ENCODE measurements at regions not wholly inside any gene's neighbourhood (a gene's known extent, or its start where the extent isn't known, plus 50 kb on each side); places are given as distances from the start of the nearest gene placed in this dataset.

DNA sequence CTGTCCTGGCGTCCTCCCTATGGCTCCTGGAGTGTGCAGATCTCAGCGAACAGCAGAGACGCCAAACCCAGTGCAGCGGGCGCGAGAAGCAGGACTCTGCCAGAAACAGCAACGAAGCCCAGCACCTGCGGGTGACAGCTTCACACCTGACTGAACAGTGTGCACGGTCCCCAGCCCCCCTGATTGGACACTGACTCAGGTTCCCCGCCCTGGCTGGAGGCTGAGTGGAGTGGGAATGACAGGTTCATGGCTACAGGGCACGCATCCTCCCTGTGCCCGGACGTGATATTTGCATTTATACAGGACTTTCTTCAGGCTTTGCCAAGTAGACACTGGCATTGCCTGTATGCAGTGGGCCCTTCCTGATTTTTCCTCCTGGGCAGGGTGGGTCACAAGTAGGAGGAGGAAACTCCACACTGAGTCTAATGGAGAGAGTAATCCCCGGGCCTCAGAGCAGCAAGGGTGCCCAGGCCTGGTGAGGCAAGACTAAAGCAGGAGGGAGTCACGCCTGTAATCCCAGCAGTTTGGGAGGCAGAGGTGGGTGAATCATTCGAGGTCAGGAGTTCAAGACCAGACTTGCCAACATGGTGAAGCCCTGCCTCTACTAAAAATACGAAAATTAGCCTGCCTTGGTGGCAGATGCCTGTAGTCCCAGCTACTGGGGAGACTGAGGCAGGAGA is 71.6 kb downstream of the ASCL4 start:
- peak overlapping the region; percentile 94; the same call in 1 of the 2 replicates for H3K4me2 ChIP-seq
- H3F3A ChIP-seq (replicated peaks; ENCODE audit: low read depth) = no peaks in the 10 kb centered on the region
- no peak overlapping the region for H3K27ac Mint-ChIP-seq
- H3K4me1 Mint-ChIP-seq = peaks cover 2% of the 10 kb centered on the region; the same call in 1 of the 3 replicates
- no peak overlapping the region; the same call in 1 of the 2 replicates for H2AFZ ChIP-seq
- H3K27ac ChIP-seq (ENCODE audit: low read depth) = no peak overlapping the region
- TF ChIP-seq ZNF331 (CRISPR knock-in tag; IDR thresholded peaks at IDR 0.05; ENCODE audit: low read depth) (no peak), NANOG (IDR thresholded peaks at IDR 0.05; ENCODE audit: borderline replicate concordance) (no peak), EZH2phosphoT487 (IDR thresholded peaks at IDR 0.05; ENCODE audit: unreplicated experiment) (no peak), EZH2 (IDR thresholded peaks at IDR 0.05; ENCODE audit: low read depth, unreplicated experiment) (no peak), STAT1 (IDR thresholded peaks at IDR 0.05; ENCODE audit: unreplicated experiment) (no peak)
- TF ChIP-seq, protein P1, sequence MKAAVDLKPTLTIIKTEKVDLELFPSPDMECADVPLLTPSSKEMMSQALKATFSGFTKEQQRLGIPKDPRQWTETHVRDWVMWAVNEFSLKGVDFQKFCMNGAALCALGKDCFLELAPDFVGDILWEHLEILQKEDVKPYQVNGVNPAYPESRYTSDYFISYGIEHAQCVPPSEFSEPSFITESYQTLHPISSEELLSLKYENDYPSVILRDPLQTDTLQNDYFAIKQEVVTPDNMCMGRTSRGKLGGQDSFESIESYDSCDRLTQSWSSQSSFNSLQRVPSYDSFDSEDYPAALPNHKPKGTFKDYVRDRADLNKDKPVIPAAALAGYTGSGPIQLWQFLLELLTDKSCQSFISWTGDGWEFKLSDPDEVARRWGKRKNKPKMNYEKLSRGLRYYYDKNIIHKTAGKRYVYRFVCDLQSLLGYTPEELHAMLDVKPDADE (IDR thresholded peaks at IDR 0.05) = no peak
- TF ChIP-seq, protein P2, sequence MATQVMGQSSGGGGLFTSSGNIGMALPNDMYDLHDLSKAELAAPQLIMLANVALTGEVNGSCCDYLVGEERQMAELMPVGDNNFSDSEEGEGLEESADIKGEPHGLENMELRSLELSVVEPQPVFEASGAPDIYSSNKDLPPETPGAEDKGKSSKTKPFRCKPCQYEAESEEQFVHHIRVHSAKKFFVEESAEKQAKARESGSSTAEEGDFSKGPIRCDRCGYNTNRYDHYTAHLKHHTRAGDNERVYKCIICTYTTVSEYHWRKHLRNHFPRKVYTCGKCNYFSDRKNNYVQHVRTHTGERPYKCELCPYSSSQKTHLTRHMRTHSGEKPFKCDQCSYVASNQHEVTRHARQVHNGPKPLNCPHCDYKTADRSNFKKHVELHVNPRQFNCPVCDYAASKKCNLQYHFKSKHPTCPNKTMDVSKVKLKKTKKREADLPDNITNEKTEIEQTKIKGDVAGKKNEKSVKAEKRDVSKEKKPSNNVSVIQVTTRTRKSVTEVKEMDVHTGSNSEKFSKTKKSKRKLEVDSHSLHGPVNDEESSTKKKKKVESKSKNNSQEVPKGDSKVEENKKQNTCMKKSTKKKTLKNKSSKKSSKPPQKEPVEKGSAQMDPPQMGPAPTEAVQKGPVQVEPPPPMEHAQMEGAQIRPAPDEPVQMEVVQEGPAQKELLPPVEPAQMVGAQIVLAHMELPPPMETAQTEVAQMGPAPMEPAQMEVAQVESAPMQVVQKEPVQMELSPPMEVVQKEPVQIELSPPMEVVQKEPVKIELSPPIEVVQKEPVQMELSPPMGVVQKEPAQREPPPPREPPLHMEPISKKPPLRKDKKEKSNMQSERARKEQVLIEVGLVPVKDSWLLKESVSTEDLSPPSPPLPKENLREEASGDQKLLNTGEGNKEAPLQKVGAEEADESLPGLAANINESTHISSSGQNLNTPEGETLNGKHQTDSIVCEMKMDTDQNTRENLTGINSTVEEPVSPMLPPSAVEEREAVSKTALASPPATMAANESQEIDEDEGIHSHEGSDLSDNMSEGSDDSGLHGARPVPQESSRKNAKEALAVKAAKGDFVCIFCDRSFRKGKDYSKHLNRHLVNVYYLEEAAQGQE (IDR thresholded peaks at IDR 0.05; ENCODE audit: unreplicated experiment) = no peak
- H3K36me3 Mint-ChIP-seq (ENCODE audit: low read depth) = no peaks in the 10 kb centered on the region
- peaks cover 67% of the 10 kb centered on the region for H3K27me3 ChIP-seq (ENCODE audit: insufficient read depth)
- no peaks in the 10 kb centered on the region for H3K36me3 ChIP-seq (ENCODE audit: insufficient read depth)
- no peak overlapping the region for H3K4me3 Mint-ChIP-seq
- H3K79me2 ChIP-seq (replicated peaks; ENCODE audit: insufficient read depth) = no peaks in the 10 kb centered on the region
- H3K27me3 Mint-ChIP-seq (ENCODE audit: insufficient read depth, low read depth, poor library complexity) = peaks cover 48% of the 10 kb centered on the region
- no peaks in the 10 kb centered on the region for H4K20me1 ChIP-seq (replicated peaks; ENCODE audit: insufficient read depth)
- peaks cover 3% of the 10 kb centered on the region; the same call in 1 of the 3 replicates for H3K9me3 Mint-ChIP-seq
- peaks cover 6% of the 10 kb centered on the region; the same call in 1 of the 2 replicates for H3K4me1 ChIP-seq (ENCODE audit: insufficient read depth)
- H3K9me2 ChIP-seq (ENCODE audit: insufficient read depth) = no peaks in the 10 kb centered on the region
- ATAC-seq = no peak
- H3K4me3 ChIP-seq = peak overlapping the region; percentile 79; the same call in 1 of the 2 replicates
- no peak for DNase-seq (ENCODE audit: low spot score)

DNA sequence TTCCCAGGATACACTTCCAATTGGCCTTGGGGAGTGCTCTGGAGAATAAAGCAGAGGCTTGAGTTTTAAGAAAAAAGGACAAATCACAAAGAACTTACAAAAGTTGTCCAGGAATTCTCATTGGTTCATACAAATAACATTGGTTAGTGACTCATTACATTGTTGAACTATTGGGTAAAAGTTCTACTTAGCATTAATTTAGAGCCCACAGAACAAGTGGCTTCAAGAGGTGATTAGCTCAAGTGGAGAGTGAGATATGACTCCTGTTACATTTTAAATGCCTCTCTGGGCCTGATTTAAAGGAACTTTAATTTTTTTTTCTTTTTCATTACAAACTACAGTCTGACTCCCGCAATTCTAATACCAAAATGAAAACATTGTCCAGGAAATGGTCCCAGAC is 72.9 kb downstream of the ASCL4 start:
- Mint-ChIP-seq H3K9me3 (peaks cover 3% of the 10 kb centered on the region; the same call in 1 of the 3 replicates), H3K4me3 (no peak overlapping the region), H3K36me3 (ENCODE audit: low read depth) (no peaks in the 10 kb centered on the region), H3K27me3 (ENCODE audit: insufficient read depth, low read depth, poor library complexity) (peaks cover 46% of the 10 kb centered on the region), H3K27ac (no peak overlapping the region), H3K4me1 (peaks cover 2% of the 10 kb centered on the region; the same call in 1 of the 3 replicates)
- no peaks in the 10 kb centered on the region for H3F3A ChIP-seq (replicated peaks; ENCODE audit: low read depth)
- H4K20me1 ChIP-seq (replicated peaks; ENCODE audit: insufficient read depth) = no peaks in the 10 kb centered on the region
- no peaks in the 10 kb centered on the region for H3K9me2 ChIP-seq (ENCODE audit: insufficient read depth)
- no peaks in the 10 kb centered on the region for H3K79me2 ChIP-seq (replicated peaks; ENCODE audit: insufficient read depth)
- no peak overlapping the region for H3K4me2 ChIP-seq
- H3K27ac ChIP-seq (ENCODE audit: low read depth) = no peak overlapping the region
- peaks cover 6% of the 10 kb centered on the region; the same call in 1 of the 2 replicates for H3K4me1 ChIP-seq (ENCODE audit: insufficient read depth)
- no peak overlapping the region for H3K4me3 ChIP-seq
- H2AFZ ChIP-seq = no peak overlapping the region
- DNase-seq (ENCODE audit: low spot score) (no peak), ATAC-seq (no peak)
- H3K36me3 ChIP-seq (ENCODE audit: insufficient read depth) = no peaks in the 10 kb centered on the region
- H3K27me3 ChIP-seq (ENCODE audit: insufficient read depth) = peaks cover 54% of the 10 kb centered on the region
- TF ChIP-seq, protein P3, sequence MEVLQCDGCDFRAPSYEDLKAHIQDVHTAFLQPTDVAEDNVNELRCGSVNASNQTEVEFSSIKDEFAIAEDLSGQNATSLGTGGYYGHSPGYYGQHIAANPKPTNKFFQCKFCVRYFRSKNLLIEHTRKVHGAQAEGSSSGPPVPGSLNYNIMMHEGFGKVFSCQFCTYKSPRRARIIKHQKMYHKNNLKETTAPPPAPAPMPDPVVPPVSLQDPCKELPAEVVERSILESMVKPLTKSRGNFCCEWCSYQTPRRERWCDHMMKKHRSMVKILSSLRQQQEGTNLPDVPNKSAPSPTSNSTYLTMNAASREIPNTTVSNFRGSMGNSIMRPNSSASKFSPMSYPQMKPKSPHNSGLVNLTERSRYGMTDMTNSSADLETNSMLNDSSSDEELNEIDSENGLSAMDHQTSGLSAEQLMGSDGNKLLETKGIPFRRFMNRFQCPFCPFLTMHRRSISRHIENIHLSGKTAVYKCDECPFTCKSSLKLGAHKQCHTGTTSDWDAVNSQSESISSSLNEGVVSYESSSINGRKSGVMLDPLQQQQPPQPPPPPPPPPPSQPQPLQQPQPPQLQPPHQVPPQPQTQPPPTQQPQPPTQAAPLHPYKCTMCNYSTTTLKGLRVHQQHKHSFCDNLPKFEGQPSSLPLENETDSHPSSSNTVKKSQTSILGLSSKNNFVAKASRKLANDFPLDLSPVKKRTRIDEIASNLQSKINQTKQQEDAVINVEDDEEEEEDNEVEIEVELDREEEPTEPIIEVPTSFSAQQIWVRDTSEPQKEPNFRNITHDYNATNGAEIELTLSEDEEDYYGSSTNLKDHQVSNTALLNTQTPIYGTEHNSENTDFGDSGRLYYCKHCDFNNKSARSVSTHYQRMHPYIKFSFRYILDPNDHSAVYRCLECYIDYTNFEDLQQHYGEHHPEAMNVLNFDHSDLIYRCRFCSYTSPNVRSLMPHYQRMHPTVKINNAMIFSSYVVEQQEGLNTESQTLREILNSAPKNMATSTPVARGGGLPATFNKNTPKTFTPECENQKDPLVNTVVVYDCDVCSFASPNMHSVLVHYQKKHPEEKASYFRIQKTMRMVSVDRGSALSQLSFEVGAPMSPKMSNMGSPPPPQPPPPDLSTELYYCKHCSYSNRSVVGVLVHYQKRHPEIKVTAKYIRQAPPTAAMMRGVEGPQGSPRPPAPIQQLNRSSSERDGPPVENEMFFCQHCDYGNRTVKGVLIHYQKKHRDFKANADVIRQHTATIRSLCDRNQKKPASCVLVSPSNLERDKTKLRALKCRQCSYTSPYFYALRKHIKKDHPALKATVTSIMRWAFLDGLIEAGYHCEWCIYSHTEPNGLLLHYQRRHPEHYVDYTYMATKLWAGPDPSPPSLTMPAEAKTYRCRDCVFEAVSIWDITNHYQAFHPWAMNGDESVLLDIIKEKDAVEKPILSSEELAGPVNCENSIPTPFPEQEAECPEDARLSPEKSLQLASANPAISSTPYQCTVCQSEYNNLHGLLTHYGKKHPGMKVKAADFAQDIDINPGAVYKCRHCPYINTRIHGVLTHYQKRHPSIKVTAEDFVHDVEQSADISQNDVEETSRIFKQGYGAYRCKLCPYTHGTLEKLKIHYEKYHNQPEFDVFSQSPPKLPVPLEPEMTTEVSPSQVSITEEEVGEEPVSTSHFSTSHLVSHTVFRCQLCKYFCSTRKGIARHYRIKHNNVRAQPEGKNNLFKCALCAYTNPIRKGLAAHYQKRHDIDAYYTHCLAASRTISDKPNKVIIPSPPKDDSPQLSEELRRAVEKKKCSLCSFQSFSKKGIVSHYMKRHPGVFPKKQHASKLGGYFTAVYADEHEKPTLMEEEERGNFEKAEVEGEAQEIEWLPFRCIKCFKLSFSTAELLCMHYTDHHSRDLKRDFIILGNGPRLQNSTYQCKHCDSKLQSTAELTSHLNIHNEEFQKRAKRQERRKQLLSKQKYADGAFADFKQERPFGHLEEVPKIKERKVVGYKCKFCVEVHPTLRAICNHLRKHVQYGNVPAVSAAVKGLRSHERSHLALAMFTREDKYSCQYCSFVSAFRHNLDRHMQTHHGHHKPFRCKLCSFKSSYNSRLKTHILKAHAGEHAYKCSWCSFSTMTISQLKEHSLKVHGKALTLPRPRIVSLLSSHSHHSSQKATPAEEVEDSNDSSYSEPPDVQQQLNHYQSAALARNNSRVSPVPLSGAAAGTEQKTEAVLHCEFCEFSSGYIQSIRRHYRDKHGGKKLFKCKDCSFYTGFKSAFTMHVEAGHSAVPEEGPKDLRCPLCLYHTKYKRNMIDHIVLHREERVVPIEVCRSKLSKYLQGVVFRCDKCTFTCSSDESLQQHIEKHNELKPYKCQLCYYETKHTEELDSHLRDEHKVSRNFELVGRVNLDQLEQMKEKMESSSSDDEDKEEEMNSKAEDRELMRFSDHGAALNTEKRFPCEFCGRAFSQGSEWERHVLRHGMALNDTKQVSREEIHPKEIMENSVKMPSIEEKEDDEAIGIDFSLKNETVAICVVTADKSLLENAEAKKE (CRISPR knock-in tag; IDR thresholded peaks at IDR 0.05) = no peak
- TF ChIP-seq POLR2AphosphoS5 (IDR thresholded peaks at IDR 0.05; ENCODE audit: low read depth) (no peak), CREB1 (CRISPR knock-in tag; IDR thresholded peaks at IDR 0.05; ENCODE audit: low read depth) (no peak)

Measured in GM23338 (cell line).